MM.1S (cell line): ENCODE measurements at regions not wholly inside any gene's neighbourhood (a gene's known extent, or its start where the extent isn't known, plus 50 kb on each side); places are given as distances from the start of the nearest gene placed in this dataset.

Experiments used
- DNase-seq: peaks from one replicate; pipeline ENCODE4 v3.0.0-alpha.2; 2015
- H2AFZ ChIP-seq: fragments of 300-600 bp; sonication (generic); 2 replicates; pipeline ENCODE4 v1.6.0; 2016; ENCODE audit warnings: antibody characterized with exemption, low read length
- H3F3A ChIP-seq: fragments of 300-600 bp; sonication (generic); 2 replicates; pipeline ENCODE4 v1.6.1; 2016; ENCODE audit warnings: mild to moderate bottlenecking, antibody characterized with exemption, low read length, moderate library complexity, mixed read lengths; ENCODE audit not compliant: insufficient read depth
- H3K27ac ChIP-seq: fragments of 300-600 bp; sonication (generic); 2 replicates; pipeline ENCODE4 v1.5.1; 2016; ENCODE audit warnings: mild to moderate bottlenecking, low read length
- H3K27me3 ChIP-seq: fragments of 300-600 bp; sonication (generic); replicated peaks from 2 replicates; pipeline ENCODE4 v1.6.0; 2016; ENCODE audit warnings: low read length; ENCODE audit not compliant: insufficient read depth
- H3K36me3 ChIP-seq: fragments of 300-600 bp; sonication (generic); replicated peaks from 2 replicates; pipeline ENCODE4 v1.6.1; 2016; ENCODE audit warnings: mild to moderate bottlenecking, low read length, mixed read lengths; ENCODE audit not compliant: insufficient read depth
- H3K4me1 ChIP-seq: fragments of 300-600 bp; sonication (generic); 2 replicates; pipeline ENCODE4 v1.6.1; 2016; ENCODE audit warnings: low read length, mixed read lengths
- H3K4me2 ChIP-seq: fragments of 300-600 bp; sonication (generic); 2 replicates; pipeline ENCODE4 v1.6.0; 2016; ENCODE audit warnings: low read depth, low read length
- H3K4me3 ChIP-seq: fragments of 300-600 bp; sonication (generic); 2 replicates; pipeline ENCODE4 v1.5.1; 2016; ENCODE audit warnings: low read length, mixed read lengths
- H3K79me2 ChIP-seq: fragments of 300-600 bp; sonication (generic); 2 replicates; pipeline ENCODE4 v1.6.1; 2016; ENCODE audit warnings: mixed run types, low read length, mixed read lengths
- H3K9ac ChIP-seq: fragments of 300-600 bp; sonication (generic); 2 replicates; pipeline ENCODE4 v1.6.1; 2016; ENCODE audit warnings: low read length, mixed read lengths
- H3K9me2 ChIP-seq: fragments of 300-600 bp; sonication (generic); replicated peaks from 2 replicates; pipeline ENCODE4 v1.6.1; 2016; ENCODE audit warnings: mild to moderate bottlenecking, low read length, mixed read lengths; ENCODE audit not compliant: insufficient read depth
- H3K9me3 ChIP-seq: fragments of 300-600 bp; sonication (generic); replicated peaks from 2 replicates; pipeline ENCODE4 v1.6.1; 2016; ENCODE audit warnings: mild to moderate bottlenecking, low read length, mixed read lengths; ENCODE audit not compliant: insufficient read depth
- H4K20me1 ChIP-seq: fragments of 300-600 bp; sonication (generic); 2 replicates; pipeline ENCODE4 v1.6.1; 2016; ENCODE audit warnings: mild to moderate bottlenecking, low read length, moderate library complexity, mixed read lengths; ENCODE audit not compliant: insufficient read depth
- CTCF ChIP-seq: fragments of 300-600 bp; sonication (generic); IDR thresholded peaks from 2 replicates; pipeline ENCODE4 v1.5.1; 2016; ENCODE audit warnings: antibody characterized with exemption, low read length, mixed read lengths
- EZH2 ChIP-seq: fragments of 300-600 bp; sonication (generic); optimal IDR thresholded peaks from 2 replicates; pipeline ENCODE3; 2017; ENCODE audit warnings: low read depth, mild to moderate bottlenecking, antibody characterized with exemption, low read length, mixed read lengths
- EZH2phosphoT487 ChIP-seq: fragments of 300-600 bp; sonication (generic); IDR thresholded peaks from 2 replicates; pipeline ENCODE4 v1.6.1; 2018; ENCODE audit warnings: antibody characterized with exemption, low read length

GRCh38 chr12:69099201-69099837 lies 140.1 kb upstream of the CPSF6 start:
- Histone ChIP-seq H4K20me1 (no peaks in the 10 kb centered on the region), H2AFZ (no peak overlapping the region), H3K27me3 (no peaks in the 10 kb centered on the region), H3K9me3 (no peaks in the 10 kb centered on the region), H3K36me3 (no peaks in the 10 kb centered on the region), H3K4me2 (no peak overlapping the region), H3K9ac (no peak overlapping the region), H3K4me1 (no peaks in the 10 kb centered on the region), H3K9me2 (no peaks in the 10 kb centered on the region), H3F3A (no peaks in the 10 kb centered on the region), H3K27ac (no peak overlapping the region), H3K79me2 (no peaks in the 10 kb centered on the region), H3K4me3 (no peak overlapping the region)
- DNase-seq = no peak
- no peak for TF ChIP-seq EZH2phosphoT487
- TF ChIP-seq CTCF = no peak
- no peak for TF ChIP-seq EZH2

DNA sequence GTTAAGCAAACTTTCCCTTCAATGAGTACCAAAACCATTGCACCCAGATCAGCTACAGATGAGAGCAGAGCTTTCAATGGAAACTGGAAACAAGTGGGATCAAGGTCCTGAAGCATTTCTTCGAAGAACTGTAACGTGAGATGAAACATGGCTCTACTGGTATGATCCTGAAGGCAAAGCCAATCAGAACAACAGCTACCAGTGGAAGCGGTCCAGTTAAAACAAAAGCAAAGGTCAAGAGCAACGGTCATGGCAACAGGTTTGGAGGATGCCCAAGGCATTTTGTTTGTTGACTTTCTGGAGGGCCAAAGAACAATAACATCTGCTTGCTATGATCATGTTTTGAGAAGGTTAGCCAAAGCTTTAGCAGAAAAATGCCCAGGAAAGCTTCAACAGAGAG lies 137.9 kb upstream of the CPSF6 start:
- Histone ChIP-seq H3K79me2 (no peaks in the 10 kb centered on the region), H3F3A (no peaks in the 10 kb centered on the region), H3K4me3 (no peak overlapping the region), H3K9ac (no peak overlapping the region), H3K4me2 (no peak overlapping the region), H3K27me3 (no peaks in the 10 kb centered on the region), H3K9me2 (no peaks in the 10 kb centered on the region), H3K27ac (no peak overlapping the region), H3K4me1 (no peaks in the 10 kb centered on the region), H4K20me1 (no peaks in the 10 kb centered on the region), H2AFZ (no peak overlapping the region), H3K9me3 (no peaks in the 10 kb centered on the region), H3K36me3 (no peaks in the 10 kb centered on the region)
- no peak for DNase-seq
- TF ChIP-seq EZH2phosphoT487 (no peak), CTCF (no peak), EZH2 (no peak)

GRCh38 chr12:69102856-69103255 lies 136.5 kb upstream of the CPSF6 start:
- Histone ChIP-seq H3K9me3 (no peaks in the 10 kb centered on the region), H3K4me3 (no peak overlapping the region), H3K79me2 (no peaks in the 10 kb centered on the region), H3K27ac (no peak overlapping the region), H4K20me1 (no peaks in the 10 kb centered on the region), H3K4me2 (no peak overlapping the region), H3K9me2 (no peaks in the 10 kb centered on the region), H3K4me1 (no peaks in the 10 kb centered on the region), H3K36me3 (no peaks in the 10 kb centered on the region), H3F3A (no peaks in the 10 kb centered on the region), H3K27me3 (no peaks in the 10 kb centered on the region), H2AFZ (no peak overlapping the region), H3K9ac (no peak overlapping the region)
- no peak for DNase-seq
- TF ChIP-seq CTCF (no peak), EZH2 (no peak), EZH2phosphoT487 (no peak)
